NCI-H128 (cell line): ENCODE measurements at regions not wholly inside any gene's neighbourhood (a gene's known extent, or its start where the extent isn't known, plus 50 kb on each side); places are given as distances from the start of the nearest gene placed in this dataset.
"Not testable (repeated sequence)": the region's sequence is repeated elsewhere in the genome, so short reads cannot be mapped to it uniquely, and the experiment has no call there.

ENCODE experiments used
- DNase-seq: peaks from one replicate; lab custom pipeline; 2025; ENCODE audit not compliant: unreplicated experiment; lab: John Stamatoyannopoulos, UW

DNA sequence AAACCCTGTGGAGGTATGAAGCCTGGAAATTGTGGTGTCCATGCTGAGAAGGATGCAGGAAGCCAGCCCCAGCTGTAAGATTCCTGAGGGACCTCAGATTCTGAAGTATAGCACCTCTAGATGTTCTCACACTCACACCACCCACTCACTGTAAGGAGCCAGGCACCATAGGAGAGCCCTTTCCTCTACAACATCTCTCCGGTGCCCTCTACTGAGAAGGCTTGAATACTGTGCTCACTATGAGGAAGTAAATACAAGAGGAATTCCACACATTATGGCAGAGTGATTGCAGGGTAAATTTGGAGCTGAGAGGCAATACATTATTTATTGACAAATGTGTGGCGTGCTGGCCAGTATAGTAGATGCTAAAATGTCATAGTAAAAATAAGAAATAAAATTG, 2414.0 kb upstream of the PCDH20 start:
- not testable (repeated sequence) for DNase-seq

DNA sequence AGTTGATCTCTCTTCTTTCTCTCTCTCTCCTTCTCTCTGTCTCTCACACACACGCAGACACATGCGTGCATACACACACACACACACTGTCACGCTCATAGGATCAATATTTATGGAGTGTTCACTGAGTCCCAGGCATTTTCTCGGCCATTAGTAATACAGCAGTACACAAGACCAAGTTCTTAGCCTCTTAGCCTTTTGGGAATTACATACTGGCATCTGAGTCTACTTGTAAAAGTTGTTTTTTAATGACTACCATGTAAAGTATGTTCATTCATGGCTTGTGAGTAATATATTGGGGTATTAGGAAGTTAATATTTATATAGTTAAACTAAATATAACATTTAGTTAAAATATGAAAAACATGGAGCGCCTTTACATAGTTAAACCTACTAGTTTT, 2406.1 kb upstream of the PCDH20 start:
- DNase-seq, result not testable (repeated sequence)

DNA sequence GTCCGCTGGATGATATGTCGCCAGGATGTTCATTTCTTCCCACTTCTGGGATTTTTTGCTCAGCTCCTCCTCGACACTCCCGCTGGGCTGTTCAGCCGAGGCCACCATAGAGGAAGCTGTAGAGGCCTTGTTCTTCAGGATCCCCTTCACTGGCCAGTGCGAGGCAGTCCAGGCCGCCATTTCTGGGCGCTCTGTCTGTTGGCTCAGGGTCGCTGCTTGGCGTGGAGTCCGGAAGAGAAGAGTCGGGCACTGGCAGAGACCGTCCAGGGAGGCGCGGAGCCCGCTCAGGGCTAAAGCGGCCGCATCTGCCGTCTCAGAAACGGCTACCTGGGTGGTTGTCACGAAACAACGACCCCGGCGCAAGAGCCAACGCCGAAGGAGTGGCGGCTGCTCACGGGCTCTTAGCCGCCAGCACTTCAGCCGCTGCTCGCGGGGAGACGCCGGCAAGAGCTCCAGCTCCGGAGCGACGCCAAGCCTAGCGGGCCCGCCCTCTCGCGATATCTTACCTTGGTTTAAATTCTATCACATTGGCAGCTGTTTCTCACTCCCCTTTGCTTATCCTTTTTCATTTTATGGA, 2395.9 kb upstream of the PCDH20 start:
- not testable (repeated sequence) for DNase-seq

DNA sequence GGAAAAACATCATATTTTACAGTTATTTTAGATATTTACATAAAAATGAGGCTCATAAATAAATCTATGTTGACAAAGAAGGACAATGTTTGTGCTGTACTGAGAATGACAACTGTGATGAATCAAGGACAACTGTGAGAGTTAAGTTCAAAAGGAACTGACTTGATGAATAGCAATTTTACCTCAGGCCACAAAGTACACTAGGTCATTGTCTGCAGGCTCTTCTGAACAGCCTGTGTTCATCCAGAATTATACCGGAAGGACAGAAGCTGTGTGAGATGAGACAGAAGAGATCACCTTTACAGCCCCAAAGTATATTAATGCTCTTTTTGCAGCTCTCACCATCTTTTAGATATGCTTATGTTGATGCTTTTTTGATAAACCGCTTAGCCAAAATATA, 2375.5 kb upstream of the PCDH20 start:
- not testable (repeated sequence) for DNase-seq

DNA sequence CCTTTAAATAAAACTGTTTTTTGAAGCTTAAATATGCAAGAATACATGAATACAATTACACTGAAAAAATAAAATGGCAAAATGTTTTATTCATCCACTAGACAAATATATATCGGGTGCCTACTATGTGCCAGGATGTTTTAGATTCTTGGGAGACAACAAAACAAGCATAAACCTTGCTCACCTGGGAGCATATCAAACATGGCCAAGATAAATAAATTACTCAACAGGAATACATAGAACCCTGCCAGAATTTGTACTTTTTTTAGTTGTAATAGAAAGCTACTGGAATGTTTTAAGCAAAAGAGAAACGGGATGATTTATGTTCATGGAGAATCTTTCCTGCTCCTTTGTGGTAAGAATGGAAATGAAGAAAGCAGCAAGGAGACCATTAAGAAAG, 2358.5 kb upstream of the PCDH20 start:
- DNase-seq, result no peak

DNA sequence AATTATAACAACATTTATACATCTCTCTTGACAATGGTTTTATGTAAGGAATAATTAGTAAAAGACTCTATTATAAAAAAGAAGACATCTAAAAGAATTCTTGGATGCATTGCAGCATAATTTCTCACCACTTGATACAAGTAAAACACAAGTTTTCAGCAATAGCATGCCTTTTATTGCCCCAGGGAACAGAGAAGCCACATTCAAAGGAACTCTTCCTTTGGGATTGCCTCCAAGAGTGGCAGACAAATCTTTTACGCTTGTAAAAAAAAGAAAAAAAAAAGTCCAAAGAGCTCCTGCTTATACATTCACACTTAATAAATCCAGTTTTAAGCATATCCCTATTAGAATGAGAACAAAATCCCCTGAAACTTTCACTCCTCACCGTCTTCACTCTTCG, 2357.8 kb upstream of the PCDH20 start:
- DNase-seq, result no peak

DNA sequence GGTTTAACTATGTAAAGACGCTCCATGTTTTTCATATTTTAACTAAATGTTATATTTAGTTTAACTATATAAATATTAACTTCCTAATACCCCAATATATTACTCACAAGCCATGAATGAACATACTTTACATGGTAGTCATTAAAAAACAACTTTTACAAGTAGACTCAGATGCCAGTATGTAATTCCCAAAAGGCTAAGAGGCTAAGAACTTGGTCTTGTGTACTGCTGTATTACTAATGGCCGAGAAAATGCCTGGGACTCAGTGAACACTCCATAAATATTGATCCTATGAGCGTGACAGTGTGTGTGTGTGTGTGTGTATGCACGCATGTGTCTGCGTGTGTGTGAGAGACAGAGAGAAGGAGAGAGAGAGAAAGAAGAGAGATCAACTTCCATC, 2342.0 kb upstream of the PCDH20 start:
- not testable (repeated sequence) for DNase-seq

DNA sequence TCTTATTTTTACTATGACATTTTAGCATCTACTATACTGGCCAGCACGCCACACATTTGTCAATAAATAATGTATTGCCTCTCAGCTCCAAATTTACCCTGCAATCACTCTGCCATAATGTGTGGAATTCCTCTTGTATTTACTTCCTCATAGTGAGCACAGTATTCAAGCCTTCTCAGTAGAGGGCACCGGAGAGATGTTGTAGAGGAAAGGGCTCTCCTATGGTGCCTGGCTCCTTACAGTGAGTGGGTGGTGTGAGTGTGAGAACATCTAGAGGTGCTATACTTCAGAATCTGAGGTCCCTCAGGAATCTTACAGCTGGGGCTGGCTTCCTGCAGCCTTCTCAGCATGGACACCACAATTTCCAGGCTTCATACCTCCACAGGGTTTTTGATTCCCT, 2334.2 kb upstream of the PCDH20 start:
- DNase-seq, result not testable (repeated sequence)

DNA sequence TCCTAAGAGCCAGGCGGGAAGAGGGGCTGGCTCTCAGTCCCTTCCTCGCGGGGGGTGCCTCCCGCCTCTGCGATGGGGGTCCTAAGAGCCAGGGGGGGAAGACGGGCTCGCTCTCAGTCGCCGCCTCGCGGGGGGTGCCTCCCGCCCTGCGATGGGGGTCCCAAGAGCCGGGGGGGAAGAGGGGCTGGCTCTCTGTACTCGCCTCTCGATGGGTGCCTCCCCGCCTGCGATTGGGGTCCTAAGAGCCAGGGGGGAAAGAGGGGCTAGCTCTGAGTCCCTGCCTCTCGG, 2326.1 kb upstream of the PCDH20 start:
- not testable (repeated sequence) for DNase-seq

DNA sequence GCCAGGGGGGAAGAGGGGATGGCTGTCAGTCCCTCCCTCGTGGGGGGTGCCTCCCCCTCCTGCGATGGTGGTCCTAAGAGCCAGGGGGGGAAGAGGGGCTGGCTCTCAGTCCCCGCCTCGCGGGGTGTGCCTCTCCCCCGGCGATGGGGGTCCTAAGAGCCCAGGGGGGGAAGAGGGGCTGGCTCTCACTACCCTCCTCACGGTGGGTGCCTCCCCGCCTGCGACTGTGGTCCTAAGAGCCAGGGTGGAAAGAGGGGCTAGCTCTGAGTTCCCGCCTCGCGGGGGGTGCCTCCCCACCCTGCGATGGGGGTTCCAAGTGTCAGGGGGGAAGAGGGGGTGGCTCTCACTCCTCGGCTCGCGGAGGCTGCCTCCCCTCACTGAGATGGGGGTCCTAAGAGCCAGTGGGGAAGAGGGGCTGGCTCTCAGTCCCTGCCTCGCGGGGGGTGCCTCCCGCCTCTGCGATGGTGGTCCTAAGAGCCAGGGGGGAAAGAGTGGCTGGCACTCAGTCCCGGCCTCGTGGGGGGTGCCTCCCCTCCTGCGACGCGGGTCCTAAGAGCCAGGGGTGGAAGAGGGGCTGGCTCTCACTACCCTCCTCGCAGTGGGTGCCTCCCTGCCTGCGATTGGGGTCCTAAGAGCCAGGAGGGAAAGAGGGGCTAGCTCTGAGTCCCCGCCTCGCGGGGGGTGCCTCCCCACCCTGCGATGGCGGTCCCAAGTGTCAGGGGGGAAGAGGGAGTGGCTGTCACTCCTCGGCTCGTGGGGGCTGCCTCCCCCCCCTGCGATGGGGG, 2325.6 kb upstream of the PCDH20 start:
- DNase-seq, result no peak

DNA sequence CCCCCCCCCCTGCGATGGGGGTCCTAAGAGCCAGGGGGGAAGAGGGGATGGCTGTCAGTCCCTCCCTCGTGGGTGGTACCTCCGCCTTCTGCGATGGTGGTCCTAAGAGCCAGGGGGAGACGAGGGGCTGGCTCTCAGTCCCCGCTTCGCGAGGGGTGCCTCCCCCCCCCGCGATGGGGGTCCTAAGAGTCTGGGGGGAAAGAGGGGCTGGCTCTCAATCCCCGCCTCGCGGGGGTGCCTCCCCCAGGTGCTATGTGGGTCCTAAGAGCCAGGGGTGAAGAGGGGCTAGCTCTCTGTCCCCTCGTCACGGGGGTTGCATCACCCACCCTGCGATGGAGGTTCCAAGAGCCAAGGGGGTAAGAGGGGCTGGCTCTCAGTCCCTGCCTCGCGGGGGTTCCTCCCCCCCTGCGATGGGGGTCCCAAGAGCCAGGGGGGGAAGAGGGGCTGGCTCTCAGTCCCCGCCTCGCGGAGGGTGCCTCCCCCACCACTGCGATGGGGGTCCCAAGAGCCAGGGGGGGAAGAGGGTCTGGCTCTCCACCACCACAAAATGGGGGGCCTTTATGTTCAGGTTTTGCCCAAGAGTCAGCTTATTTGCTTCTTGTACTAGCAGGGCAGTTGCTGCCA, 2323.6 kb upstream of the PCDH20 start:
- not testable (repeated sequence) for DNase-seq

DNA sequence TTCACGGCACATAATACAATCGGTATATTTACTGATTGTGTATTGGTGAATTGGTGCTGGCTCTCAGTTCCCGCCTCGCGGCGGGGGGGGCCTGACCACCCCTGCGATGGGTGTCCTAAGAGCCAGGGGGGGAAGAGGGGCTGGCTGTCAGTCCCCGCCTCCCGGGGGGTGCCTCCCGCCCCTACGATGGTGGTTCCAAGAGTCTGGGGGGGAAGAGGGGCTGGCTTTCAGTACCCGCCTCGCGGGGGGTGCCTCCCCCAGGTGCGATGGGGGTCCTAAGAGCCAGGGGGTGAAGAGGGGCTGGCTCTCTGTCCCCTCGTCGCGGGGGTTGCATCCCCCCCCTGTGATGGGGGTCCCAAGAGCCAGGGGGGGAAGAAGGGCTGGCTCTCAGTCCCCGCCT, 2321.8 kb upstream of the PCDH20 start:
- no peak for DNase-seq

DNA sequence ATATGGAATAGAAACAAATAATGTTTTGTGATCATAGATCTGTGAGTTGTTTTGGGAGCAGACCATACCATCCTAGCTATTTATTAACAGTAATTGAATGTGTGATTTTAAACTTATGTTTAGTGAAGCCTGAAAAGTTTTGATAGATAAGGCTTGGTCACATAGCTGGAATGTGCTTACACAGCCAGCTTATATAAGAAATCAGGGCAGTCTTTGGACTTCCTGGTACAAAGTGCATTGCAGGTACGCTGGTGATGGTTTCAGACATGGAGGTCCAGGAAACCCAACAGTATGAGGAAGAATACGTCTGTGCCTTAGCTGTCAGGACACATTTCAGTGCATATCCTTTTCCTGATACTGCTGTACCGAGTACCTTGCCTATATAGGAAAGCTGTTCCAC, 2316.2 kb upstream of the PCDH20 start:
- no peak for DNase-seq

DNA sequence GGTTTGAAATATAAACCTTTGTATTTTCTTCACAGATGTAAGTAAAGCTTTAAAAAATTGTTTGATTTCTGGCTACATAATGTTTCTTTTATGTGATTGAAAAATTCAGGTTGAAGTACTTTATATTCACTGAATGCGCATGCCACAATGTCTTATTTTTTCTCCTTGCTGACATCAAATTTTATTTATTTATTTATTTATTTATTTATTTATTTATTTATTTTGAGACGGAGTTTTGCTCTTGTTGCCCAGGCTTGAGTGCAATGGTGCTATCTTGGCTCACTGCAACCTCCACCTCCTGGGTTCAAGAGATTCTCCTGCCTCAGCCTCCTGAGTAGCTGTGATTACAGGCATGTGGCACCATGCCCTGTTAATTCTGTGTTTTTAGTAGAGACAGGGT, 2296.5 kb upstream of the PCDH20 start:
- DNase-seq, result not testable (repeated sequence)

DNA sequence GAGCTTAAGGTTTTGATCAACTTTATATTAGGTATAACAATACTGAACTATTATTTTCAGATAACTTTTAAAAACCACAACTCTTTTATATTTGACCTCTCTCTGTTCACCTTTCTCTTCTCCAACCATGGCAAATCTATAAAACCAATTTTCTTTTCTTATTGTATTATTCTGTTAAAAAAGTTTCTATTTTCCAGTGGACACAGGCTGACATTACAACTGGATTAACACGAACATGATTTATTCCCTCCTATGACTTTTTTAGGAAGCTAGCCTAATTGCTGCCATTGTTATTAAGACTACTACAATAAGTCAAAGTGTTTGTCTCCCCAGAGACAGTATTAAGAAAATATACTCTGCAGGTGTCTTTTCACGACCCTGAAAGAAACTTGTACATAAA, 2291.1 kb upstream of the PCDH20 start:
- DNase-seq, result no peak

DNA sequence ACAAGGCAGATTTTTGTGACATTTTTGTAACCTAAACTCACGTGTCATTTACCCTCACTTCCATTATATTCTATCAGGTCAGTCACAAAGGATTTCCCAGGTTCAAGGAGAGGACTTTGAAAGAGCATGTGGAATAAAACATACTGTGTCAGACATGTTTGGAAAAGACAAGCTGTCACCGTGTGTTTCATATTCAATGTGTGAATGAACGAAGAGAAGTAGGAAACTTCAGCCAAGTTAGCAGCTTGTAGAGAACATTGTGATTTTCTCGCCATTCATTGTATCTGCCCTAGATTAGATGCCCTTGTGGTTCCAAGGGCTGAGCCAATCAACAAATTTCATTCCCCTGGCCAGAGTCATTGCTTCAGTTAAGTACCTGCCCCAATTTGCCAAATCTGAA, 2288.9 kb upstream of the PCDH20 start:
- no peak for DNase-seq

DNA sequence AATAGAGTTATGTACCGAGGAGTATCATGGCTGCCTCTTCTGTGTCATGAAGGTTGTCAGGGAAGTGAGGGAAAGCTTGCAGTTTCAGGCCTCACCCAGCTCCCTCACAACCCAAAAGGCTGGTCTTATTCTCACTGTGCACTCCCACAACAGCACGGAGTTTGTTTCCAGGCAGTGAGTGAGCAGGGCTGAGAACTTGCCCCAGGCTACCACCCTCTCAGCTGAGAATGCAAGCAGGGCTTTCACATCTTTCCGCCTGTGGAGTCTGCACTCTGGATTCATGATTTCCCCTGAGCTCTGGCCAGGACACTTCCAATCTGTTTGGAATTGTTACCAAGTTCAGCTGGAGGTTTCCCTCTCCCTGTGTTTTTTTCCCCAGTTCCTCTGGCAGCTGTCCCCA, 2284.7 kb upstream of the PCDH20 start:
- no peak for DNase-seq

DNA sequence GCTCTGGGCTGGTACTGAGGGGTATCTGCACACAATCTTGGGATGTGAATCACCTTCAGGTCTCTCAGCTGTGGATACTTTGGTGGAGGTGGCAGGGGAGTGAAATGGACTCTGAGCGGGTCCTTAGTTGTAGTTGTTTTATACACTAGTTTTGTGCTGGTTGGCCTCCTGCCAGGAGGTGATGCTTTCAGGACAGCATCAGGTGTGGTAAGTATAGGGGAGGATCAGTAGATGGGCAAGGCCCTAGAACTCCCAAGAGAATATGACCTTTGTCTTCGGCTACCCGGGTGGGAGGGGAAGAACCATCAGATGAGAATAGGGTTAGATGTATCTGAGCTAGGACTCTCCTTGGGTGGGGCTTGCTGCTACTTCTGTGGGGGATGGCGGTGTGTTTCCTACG, 2284.3 kb upstream of the PCDH20 start:
- no peak for DNase-seq

DNA sequence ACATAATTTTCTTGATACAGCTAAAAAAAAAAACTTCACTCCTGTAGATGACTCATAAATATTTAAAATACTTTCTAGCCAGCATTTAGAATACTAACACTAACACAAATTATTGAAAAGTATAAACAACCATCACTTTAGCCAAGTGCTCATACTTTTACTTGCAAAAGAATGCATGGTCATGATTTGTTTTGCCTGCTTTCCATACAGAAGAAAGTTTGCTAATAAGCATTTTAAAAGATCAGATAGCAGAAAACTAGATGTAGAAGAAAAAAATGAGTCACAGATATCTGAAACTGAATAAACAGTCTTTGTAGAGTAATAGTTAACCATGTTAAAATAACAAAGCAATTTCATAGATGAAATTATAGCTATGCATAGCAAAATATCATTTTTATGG, 2280.4 kb upstream of the PCDH20 start:
- no peak for DNase-seq

DNA sequence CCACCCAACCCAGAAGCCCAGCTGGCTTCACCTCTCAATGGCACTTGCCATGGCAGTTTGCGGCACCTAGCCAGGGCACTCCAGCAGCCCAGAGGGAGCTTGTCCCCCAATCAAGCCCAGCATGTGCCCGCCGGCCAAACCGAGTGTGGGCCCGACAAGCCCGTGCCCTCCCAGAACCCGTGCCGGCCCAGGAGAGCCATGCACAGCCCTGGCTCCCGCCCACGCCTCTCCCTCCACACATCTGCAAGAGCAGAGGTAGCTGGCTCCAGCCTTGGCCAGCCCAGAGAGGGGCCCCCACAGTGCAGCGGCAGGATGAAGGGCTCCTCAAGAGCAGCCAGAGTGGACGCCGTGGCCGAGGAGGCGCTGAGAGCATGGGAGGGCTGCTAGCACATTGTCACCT, 2278.0 kb upstream of the PCDH20 start:
- no peak for DNase-seq

DNA sequence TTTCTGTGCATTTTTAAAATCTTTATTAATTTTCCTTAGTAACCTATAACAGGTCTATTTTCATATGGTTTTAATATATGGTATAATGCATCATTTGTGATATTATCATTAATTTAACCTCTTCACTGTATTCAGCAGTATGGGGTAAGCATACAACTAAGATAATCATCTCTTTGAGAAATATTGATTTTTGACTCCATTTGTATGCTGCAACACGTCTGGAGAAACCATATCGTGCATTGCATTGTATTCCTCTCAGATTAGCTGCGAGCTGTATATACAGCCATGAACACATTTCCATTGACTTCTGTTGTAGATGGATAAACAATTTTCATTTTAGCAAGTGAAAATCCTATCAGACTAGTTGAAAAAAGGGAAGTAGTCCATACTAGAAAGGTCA, 2275.8 kb upstream of the PCDH20 start:
- DNase-seq, result no peak

DNA sequence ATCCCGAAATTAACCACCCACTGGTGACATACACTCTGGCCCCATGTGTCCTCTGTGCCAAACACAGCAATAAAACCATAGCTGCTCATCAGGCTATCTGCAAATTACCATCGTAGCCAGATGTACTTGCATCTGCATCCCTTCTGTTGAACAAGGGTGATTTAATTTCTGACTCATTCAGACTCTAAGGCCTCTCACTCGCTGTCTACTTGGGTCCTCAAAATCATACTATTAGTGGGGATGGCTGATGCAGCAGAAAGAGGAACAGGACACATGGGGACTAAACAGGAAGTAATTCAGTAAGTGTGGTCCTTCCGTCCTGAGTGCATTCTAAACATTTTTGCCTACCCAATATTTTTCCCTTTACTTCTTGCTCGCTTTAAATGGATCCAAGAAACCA, 2275.0 kb upstream of the PCDH20 start:
- DNase-seq, result no peak

DNA sequence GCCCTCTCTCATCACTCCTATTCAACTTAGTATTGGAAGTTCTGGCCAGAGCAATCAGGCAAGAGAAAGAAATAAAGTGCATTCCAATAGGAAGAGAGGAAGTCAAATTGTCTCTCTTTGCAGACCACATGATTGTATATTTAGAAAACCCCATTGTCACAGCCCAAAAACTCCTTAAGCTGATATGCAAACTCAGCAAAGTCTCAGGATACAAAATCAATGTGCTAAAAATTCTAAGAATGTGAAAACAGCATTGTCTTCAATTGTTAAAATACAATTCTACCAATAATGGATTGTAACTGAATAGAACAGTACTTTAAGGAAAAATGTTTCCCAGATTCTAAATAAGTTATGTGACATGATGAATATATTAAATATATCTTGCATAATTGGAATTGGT, 2269.2 kb upstream of the PCDH20 start:
- no peak for DNase-seq
